ENCODE measurements at regions not wholly inside any gene's neighbourhood (a gene's known extent, or its start where the extent isn't known, plus 50 kb on each side); places are given as distances from the start of the nearest gene placed in this dataset.

- no peaks in the 10 kb centered on the region for H3K27me3 ChIP-seq (ENCODE audit: insufficient read depth, low read length)
- no peak overlapping the region for H3T11ph ChIP-seq (ENCODE audit: low read length)
- no peak overlapping the region for H3K9ac ChIP-seq (ENCODE audit: extremely low read depth, insufficient read length, low read length)
- no peak overlapping the region for H4K5ac ChIP-seq (ENCODE audit: insufficient read length, low read depth, low read length)
- H3K18ac ChIP-seq (ENCODE audit: insufficient read length, low read depth, low read length), result no peak overlapping the region
- no peak overlapping the region for H4K8ac ChIP-seq (replicated peaks; ENCODE audit: insufficient read length, low read depth, low read length)
- Mint-ChIP-seq H3K4me1 (peaks cover 0 to 7% of the 10 kb centered on the region in 2 experiments; a peak in 2 of 4 replicates), H3K9me3 (peaks cover 4 to 5% of the 10 kb centered on the region in 2 experiments; a peak in 4 of 5 replicates), H3K27ac (peak overlapping the region in 2 of 3 experiments; percentile 16 to 58; a peak in 4 of 7 replicates), H3K4me3 (no peak overlapping the region), H3K36me3 (ENCODE audit: insufficient read depth in 1 of 3, low read depth in 3 of 3) (peaks cover 0 to 2% (median 0%) of the 10 kb centered on the region in 3 experiments; a peak in 1 of 7 replicates), H3K27me3 (ENCODE audit: low read depth) (no peaks in the 10 kb centered on the region)
- H2AK5ac ChIP-seq (ENCODE audit: insufficient read length, low read length), result no peak overlapping the region
- no peak overlapping the region for H3K14ac ChIP-seq (ENCODE audit: insufficient read depth, low read length)
- H3K4me2 ChIP-seq (ENCODE audit: insufficient read depth, insufficient read length, low read length), result no peak overlapping the region
- H3K79me1 ChIP-seq (ENCODE audit: insufficient read depth, low read depth, low read length, poor library complexity, severe bottlenecking), result no peaks in the 10 kb centered on the region
- H3K23me2 ChIP-seq (ENCODE audit: insufficient read length, low read depth, low read length, poor library complexity, severe bottlenecking), result no peaks in the 10 kb centered on the region
- DNase-seq, result no peak
- no peak overlapping the region for H3K4ac ChIP-seq (ENCODE audit: low read depth, low read length)
- H3K79me2 ChIP-seq (ENCODE audit: insufficient read depth, low read length), result no peaks in the 10 kb centered on the region
- H3K23ac ChIP-seq (ENCODE audit: insufficient read length, low read depth, low read length), result no peak overlapping the region
- no peak overlapping the region for H2BK5ac ChIP-seq (ENCODE audit: insufficient read length, low read length)
- H2BK20ac ChIP-seq (ENCODE audit: low read depth, low read length, poor library complexity, severe bottlenecking), result no peak overlapping the region
- H2AFZ ChIP-seq (ENCODE audit: low read length), result no peak overlapping the region
- H3K27ac ChIP-seq (ENCODE audit: insufficient read length, low read depth, low read length), result no peak overlapping the region
- H4K20me1 ChIP-seq (ENCODE audit: control insufficient read depth, insufficient read depth, insufficient read length), result no peaks in the 10 kb centered on the region
- no peak overlapping the region for H4K91ac ChIP-seq (ENCODE audit: insufficient read length, low read depth, low read length)
- H2BK12ac ChIP-seq (ENCODE audit: insufficient read length, low read depth, low read length), result no peak overlapping the region
- H2BK120ac ChIP-seq (ENCODE audit: low read depth, low read length, poor library complexity, severe bottlenecking), result no peak overlapping the region
- H3K56ac ChIP-seq (ENCODE audit: insufficient read length, low read depth, low read length), result no peak overlapping the region
- peaks cover 3% of the 10 kb centered on the region for H3K9me3 ChIP-seq (ENCODE audit: control insufficient read depth, low read depth, low read length)
- no peak for TF ChIP-seq CTCF (conservative IDR thresholded peaks at IDR 0.05)
- no CpG with 5 or more reads among the region's 9 CpGs for WGBS (ENCODE audit: extremely low coverage, insufficient read length, low lambda C conversion rate)
- H2BK15ac ChIP-seq (ENCODE audit: low read depth, low read length), result no peak overlapping the region
- no peaks in the 10 kb centered on the region for H3K4me1 ChIP-seq (ENCODE audit: insufficient read depth, low read length)
Measured at GRCh38 chr7:136677471-136678365, 190.7 kb upstream of the CHRM2 start.
